Activated T-cell treated with anti-CD3 and anti-CD28 coated beads, Interleukin-2, amount 50 U/mL, for 4 hours (primary cell): ENCODE measurements at regions not wholly inside any gene's neighbourhood (a gene's known extent, or its start where the extent isn't known, plus 50 kb on each side); places are given as distances from the start of the nearest gene placed in this dataset.
"Not testable (repeated sequence)": the region's sequence is repeated elsewhere in the genome, so short reads cannot be mapped to it uniquely, and the experiment has no call there.

ENCODE experiments used
- ATAC-seq, 2 donors: fragments of 200-7000 bp; cut with Tn5 transposase; one replicate each; pipeline ENCODE4 v1.10.0; 2021
- DNase-seq: peaks from one replicate; pipeline ENCODE4 v3.0.0-alpha.2; 2020
- H3K27me3 Mint-ChIP-seq: one replicate; pipeline ENCODE4 v1.8.0; 2021; ENCODE audit warnings: low read depth, mixed read lengths
- H3K36me3 Mint-ChIP-seq: one replicate; pipeline ENCODE4 v1.8.0; 2022; ENCODE audit warnings: mixed read lengths; ENCODE audit not compliant: insufficient read depth
- H3K4me1 Mint-ChIP-seq: one replicate; pipeline ENCODE4 v1.8.0; 2021; ENCODE audit warnings: low read depth, mixed read lengths
- H3K4me3 Mint-ChIP-seq: one replicate; pipeline ENCODE4 v1.8.0; 2021; ENCODE audit warnings: mild to moderate bottlenecking, moderate library complexity, mixed read lengths
- H3K9me3 Mint-ChIP-seq: one replicate; pipeline ENCODE4 v1.8.0; 2021; ENCODE audit warnings: mixed read lengths

DNA sequence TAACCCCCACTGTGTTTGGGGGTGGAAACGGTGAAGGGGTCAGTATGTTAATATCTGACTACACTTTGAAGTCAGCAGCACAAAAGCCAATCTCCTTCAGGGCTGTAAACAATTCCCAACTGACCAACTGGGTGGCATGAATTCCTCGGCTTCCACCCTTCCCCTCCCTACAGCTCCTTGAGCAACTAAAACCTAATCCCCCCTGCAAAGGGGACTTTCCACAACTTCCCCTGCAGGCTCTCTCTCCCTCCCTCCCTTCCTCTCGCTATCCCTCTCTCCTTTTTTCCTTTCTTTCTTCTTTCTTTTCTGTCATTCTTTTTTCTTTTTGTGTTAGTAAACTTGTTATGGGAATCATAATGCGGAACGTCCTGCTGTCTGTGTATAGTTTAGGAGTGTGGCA, 65.1 kb upstream of the PTCH1 start:
- H3K36me3 Mint-ChIP-seq, result no peaks in the 10 kb centered on the region
- peaks cover 6% of the 10 kb centered on the region for H3K27me3 Mint-ChIP-seq
- no peak for ATAC-seq
- H3K4me1 Mint-ChIP-seq, result no peaks in the 10 kb centered on the region
- no peak for DNase-seq
- H3K9me3 Mint-ChIP-seq, result no peaks in the 10 kb centered on the region
- no peak overlapping the region for H3K4me3 Mint-ChIP-seq

DNA sequence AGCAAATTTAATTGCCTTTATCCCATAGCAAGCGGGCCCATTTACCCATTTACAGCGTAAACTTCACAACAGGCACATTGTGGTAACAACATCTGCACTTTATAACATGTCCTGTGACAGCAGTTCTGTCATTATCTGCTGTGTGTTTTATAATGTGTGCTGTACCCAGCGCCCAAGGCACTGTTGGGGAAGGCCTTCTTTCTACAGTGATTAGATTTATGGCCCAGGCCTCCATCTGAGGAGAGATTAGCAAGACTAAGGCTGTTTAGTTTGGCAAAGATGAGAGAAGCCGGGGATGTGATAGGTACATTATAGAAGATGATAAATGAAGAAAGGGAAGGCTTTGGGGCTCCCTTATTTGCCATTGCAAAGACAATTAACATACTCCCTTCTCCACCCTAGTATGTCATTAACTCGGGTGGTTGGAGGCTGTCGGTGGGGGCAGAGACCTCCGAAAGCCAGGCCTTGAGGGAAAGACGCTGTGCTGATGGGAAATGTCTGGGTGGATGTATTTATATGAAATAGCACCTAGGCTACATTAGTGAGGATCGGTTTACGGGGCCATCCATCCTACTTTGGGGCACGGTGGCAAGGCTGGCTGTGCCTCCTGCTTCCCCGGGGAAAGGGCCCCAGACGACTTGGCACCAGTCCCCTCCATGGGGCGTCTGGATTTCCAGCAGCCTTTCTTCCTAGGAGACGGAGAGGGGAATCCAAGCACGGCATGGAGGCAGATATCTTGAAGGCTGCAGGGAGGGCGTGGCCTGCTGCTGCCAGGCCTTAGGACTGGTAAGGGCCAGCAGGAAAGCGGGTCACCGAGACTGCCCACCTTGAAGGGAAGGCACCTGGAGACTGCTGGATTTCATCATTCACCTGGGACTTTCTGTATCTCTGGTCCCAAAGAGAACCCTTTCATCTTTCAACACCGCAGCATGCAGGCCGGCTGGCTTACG, 64.3 kb upstream of the PTCH1 start:
- Mint-ChIP-seq H3K4me1 (no peaks in the 10 kb centered on the region), H3K4me3 (no peak overlapping the region), H3K9me3 (no peaks in the 10 kb centered on the region), H3K36me3 (no peaks in the 10 kb centered on the region), H3K27me3 (peaks cover 8% of the 10 kb centered on the region)
- no peak for ATAC-seq
- DNase-seq, result no peak

DNA sequence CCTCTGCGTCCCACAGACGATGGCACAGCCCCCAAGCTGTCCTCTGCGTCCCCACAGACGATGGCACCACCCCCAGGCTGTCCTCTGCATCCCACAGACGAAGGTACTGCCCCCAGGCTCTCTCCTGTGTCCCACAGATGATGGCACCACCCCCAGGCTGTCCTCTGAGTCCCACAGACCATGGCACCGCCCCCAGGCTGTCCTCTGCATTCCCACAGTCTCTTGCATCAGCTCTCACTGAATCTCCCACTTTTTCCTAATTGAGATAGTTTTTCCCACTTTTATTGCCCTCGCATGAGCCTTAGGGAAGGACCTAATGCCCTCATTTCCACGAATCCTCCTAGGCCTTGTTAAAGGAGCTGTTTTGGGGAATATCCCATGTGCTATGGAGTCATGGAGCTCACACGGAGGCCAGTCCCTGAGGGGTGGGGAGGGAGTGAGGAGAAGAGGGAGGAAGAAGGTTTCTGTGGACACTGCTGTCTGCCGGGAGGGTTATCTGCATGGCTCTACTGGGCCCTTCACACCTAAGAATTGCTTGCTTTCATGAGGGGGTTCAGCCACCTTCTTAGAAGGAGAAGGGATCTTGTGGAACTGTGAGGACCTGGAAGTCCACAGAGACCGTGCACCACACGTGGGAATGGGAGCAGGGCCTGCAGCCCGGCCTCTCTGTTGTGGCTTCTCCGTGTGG, 58.2 kb upstream of the PTCH1 start:
- Mint-ChIP-seq H3K4me1 (peaks cover 7% of the 10 kb centered on the region), H3K27me3 (peaks cover 26% of the 10 kb centered on the region), H3K36me3 (no peaks in the 10 kb centered on the region), H3K9me3 (no peaks in the 10 kb centered on the region), H3K4me3 (no peak overlapping the region)
- no peak for DNase-seq
- no peak for ATAC-seq

DNA sequence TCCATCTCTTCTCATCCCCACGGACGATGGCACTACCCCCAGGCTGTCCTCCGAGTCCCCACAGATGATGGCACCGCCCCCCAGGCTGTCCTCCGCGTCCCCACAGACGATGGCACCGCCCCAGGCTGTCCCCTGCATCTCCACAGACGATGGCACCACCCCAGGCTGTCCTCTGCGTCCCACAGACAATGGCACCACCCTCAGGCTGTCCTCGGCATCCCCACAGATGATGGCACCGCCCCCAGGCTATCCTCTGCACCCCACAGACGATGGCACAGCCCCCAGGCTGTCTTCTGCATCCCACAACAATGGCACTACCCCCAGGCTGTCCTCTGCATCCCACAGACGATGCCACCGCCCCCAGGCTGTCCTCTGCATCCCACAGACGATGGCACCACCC, 57.4 kb upstream of the PTCH1 start:
- DNase-seq, result no peak
- Mint-ChIP-seq H3K36me3 (no peaks in the 10 kb centered on the region), H3K27me3 (peaks cover 26% of the 10 kb centered on the region), H3K9me3 (no peaks in the 10 kb centered on the region), H3K4me1 (peaks cover 9% of the 10 kb centered on the region), H3K4me3 (no peak overlapping the region)
- ATAC-seq, result no peak

DNA sequence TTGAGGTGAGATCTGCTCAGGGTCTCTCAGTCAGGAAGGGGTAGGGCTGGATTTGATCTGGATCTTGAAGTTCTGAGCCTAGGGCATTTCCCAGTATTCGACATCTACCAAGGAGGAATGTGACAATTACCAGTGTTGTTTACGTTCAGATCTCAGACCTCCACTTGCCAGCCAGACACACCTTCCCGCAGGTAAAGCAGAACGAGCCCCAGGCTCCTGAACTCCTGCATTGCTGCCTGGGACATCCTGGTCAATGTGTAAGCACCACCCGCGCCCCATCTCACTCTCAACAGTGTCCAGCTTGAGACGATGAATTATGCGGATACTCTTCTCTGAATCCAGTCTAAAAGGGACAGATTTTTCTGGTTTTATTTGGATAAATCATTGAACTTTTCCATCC, 56.7 kb upstream of the PTCH1 start:
- ATAC-seq (no peak), DNase-seq (no peak)
- no peaks in the 10 kb centered on the region for H3K9me3 Mint-ChIP-seq
- peaks cover 9% of the 10 kb centered on the region for H3K4me1 Mint-ChIP-seq
- no peak overlapping the region for H3K4me3 Mint-ChIP-seq
- H3K27me3 Mint-ChIP-seq, result peaks cover 26% of the 10 kb centered on the region
- no peaks in the 10 kb centered on the region for H3K36me3 Mint-ChIP-seq

DNA sequence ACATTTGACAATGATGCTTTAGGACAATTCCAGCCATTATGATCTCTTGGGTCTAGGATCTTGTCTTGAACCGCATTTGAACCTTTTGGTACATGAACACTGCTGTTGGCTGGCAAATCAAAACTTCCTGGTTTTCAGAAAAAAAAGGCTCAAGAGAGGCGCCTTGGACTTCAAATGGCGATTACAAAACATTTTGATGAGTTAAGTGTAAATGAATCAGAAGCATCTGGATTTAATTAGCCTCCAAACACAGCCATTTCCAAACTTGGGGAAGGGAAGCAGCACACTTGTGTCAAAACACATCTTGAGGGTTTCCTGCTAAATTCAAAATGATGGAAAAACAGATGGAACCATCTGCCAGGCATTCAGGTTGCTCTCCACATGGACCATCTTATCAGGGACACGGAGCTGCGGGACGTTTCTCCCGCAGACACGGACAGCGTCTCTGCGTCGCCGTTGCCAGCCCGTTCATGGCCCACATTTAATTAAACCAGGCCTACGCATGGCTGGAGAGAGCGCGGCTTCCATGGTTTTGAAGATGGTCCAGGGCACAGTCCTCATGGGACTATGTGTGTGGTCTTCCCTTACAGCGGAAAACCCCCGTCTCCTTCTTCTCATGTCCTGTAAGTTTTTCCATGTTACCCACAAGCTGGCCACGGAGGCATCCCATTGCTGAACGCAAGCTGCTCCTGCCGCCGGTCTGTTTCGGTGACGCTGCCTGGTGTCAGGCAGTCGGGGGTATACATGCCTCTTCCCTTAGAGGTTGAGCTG, 55.8 kb upstream of the PTCH1 start:
- Mint-ChIP-seq H3K4me1 (peaks cover 9% of the 10 kb centered on the region), H3K9me3 (no peaks in the 10 kb centered on the region), H3K4me3 (no peak overlapping the region), H3K36me3 (no peaks in the 10 kb centered on the region), H3K27me3 (peaks cover 24% of the 10 kb centered on the region)
- no peak for ATAC-seq
- no peak for DNase-seq

DNA sequence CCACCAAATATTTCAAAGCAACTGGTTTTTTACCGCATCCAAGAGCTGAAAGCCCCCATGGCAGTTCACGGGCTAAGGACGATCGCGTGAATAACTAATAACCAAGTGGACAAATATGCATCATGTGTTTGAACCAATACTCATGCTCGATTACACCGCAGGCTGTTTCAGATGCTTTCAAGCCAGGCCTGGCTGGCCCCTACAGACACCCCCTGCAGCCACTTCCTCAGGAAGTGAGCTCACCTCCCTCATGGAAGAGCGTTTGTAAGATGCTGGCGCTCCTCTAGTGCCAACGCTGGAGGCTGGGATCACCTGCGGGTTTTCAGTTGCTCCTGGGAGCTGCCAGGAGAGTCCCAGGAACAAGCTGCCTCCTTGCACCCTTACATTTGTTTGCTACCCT, 53.9 kb upstream of the PTCH1 start:
- ATAC-seq, result no peak
- DNase-seq, result no peak
- peaks cover 9% of the 10 kb centered on the region for H3K4me1 Mint-ChIP-seq
- H3K9me3 Mint-ChIP-seq, result no peaks in the 10 kb centered on the region
- H3K4me3 Mint-ChIP-seq, result no peak overlapping the region
- no peaks in the 10 kb centered on the region for H3K36me3 Mint-ChIP-seq
- H3K27me3 Mint-ChIP-seq, result peaks cover 18% of the 10 kb centered on the region

DNA sequence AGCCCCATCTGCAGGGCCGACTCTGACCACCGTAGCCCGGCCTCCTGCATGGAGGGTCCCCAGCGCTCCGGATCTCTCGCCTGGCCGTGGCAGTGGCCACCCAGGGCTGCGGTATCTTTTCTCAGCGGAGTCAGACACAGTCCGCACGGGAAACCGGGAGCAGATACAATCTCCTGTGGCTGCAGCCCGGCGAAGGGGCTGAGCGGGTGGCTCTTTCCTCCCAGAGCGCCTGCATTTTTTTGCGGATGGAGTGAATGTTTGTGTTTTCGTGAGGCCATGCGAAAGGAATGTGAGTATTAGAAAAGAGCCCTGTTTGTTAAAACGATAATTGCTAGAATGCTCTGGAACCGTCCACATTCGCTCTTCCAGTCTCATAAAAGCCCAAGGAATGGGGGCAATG, 53.4 kb upstream of the PTCH1 start:
- Mint-ChIP-seq H3K4me1 (peaks cover 9% of the 10 kb centered on the region), H3K4me3 (no peak overlapping the region), H3K36me3 (no peaks in the 10 kb centered on the region), H3K27me3 (peaks cover 23% of the 10 kb centered on the region), H3K9me3 (no peaks in the 10 kb centered on the region)
- ATAC-seq, result no peak
- no peak for DNase-seq

DNA sequence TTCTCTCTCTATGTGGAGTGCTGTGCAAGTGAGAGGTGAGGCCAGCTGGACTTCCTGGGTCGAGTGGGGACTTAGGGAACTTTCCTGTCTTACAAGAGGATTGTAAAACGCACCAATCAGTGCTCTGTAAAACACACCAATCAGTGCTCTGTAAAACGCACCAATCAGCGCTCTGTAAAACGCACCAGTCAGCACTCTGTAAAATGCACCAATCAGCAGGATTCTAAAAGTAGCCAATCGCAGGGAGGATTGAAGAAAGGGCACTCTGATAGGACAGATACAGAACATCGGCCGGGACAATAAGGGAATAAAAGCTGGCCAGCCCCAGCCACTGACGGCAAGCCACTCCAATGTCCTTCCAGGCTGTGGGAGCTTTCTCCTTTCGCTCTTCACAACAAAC, 52.0 kb upstream of the PTCH1 start:
- not testable (repeated sequence) for H3K9me3 Mint-ChIP-seq, DNase-seq, H3K4me3 Mint-ChIP-seq, H3K4me1 Mint-ChIP-seq, H3K36me3 Mint-ChIP-seq, ATAC-seq
- H3K27me3 Mint-ChIP-seq, result peaks cover 27% of the 10 kb centered on the region
